ENCODE measurements at regions not wholly inside any gene's neighbourhood (a gene's known extent, or its start where the extent isn't known, plus 50 kb on each side); places are given as distances from the start of the nearest gene placed in this dataset.

GRCh38 chr6:44058617-44059358 lies 68.5 kb downstream of the MRPL14 start (continued):
- no peak for TF ChIP-seq EHMT2 (IDR thresholded peaks at IDR 0.05; ENCODE audit: borderline replicate concordance, low read depth, low read length)
- no peak; the same call in 1 of the 2 replicates for TF ChIP-seq ZNF572 (CRISPR knock-in tag; IDR thresholded peaks at IDR 0.05)
- no peak for TF ChIP-seq PTBP1 (IDR thresholded peaks at IDR 0.05; ENCODE audit: low read depth, low read length, poor library complexity, severe bottlenecking)
- TF ChIP-seq ZNF770 (CRISPR knock-in tag; IDR thresholded peaks at IDR 0.05): no peak
- TF ChIP-seq FOXP4 (CRISPR knock-in tag; IDR thresholded peaks at IDR 0.05): peak; percentile 30; the same call in 1 of the 2 replicates
- TF ChIP-seq NPAS2 (CRISPR knock-in tag; IDR thresholded peaks at IDR 0.05; ENCODE audit: borderline replicate concordance): no peak
- peak; percentile 78; the same call in 1 of the 2 replicates for TF ChIP-seq ZNF333 (CRISPR knock-in tag; IDR thresholded peaks at IDR 0.05; ENCODE audit: borderline replicate concordance)
- TF ChIP-seq DMTF1 (CRISPR knock-in tag; IDR thresholded peaks at IDR 0.05): no peak
- TF ChIP-seq RORA (CRISPR knock-in tag; IDR thresholded peaks at IDR 0.05): no peak
- no peak; the same call in 1 of the 2 replicates for TF ChIP-seq ZNF558 (CRISPR knock-in tag; IDR thresholded peaks at IDR 0.05; ENCODE audit: borderline replicate concordance)
- peak; percentile 65; the same call in 1 of the 2 replicates for TF ChIP-seq SP4 (CRISPR knock-in tag; IDR thresholded peaks at IDR 0.05)
- TF ChIP-seq SALL2 (CRISPR knock-in tag; IDR thresholded peaks at IDR 0.05): no peak
- no peak for TF ChIP-seq CREB3 (CRISPR knock-in tag; IDR thresholded peaks at IDR 0.05)
- TF ChIP-seq ZNF383 (CRISPR knock-in tag; IDR thresholded peaks at IDR 0.05; ENCODE audit: borderline replicate concordance): no peak
- no peak for TF ChIP-seq ZNF44 (CRISPR knock-in tag; IDR thresholded peaks at IDR 0.05)
- no peak for TF ChIP-seq HOXA7 (CRISPR knock-in tag; IDR thresholded peaks at IDR 0.05)
- no peak for TF ChIP-seq ATF6 (CRISPR knock-in tag; conservative IDR thresholded peaks at IDR 0.05)
- TF ChIP-seq ZNF766 (CRISPR knock-in tag; IDR thresholded peaks at IDR 0.05; ENCODE audit: borderline replicate concordance): no peak
- no peak for TF ChIP-seq HOXD1 (CRISPR knock-in tag; IDR thresholded peaks at IDR 0.05)
- 0 out of 2 replicates have a peak, but pooled peaks have one; percentile 47 for TF ChIP-seq SIN3A (IDR thresholded peaks at IDR 0.05; ENCODE audit: borderline replicate concordance, low read depth, low read length)
